ENCODE measurements at regions not wholly inside any gene's neighbourhood (a gene's known extent, or its start where the extent isn't known, plus 50 kb on each side); places are given as distances from the start of the nearest gene placed in this dataset.

DNA sequence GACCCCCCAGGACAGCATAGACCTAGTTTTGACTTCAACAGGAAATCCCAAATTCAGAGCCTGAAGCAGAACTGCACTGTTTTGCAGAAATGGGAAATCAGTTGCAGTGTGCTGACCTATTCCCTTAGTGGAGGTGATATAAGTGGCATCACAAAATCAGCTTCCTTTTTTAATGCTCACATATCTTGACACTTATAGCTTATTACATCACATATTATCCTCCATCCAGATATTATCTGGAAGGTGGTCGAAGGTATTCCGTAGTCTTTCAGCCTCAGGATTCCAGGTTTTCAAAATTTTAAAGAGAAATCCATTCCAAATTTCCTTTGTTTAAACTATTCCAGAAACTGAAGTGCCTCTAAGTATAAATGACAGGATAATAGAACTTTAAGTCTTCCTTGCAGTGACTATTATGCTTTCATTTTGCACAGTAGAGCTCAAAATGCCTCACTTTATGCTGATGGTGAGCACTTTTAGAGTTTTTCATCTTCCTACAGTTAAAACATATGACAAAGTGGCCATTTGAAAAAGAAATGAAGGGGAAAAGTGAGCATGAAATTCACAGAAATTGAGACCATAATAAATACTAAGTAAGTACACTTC, 106.4 kb upstream of the DPYD start:
- TF ChIP-seq EP300 (IDR thresholded peaks at IDR 0.05) (no peak), CTCF (IDR thresholded peaks at IDR 0.05) (no peak)
